ENCODE measurements at regions not wholly inside any gene's neighbourhood (a gene's known extent, or its start where the extent isn't known, plus 50 kb on each side); places are given as distances from the start of the nearest gene placed in this dataset.

GRCh38 chr2:9156483-9156882, 50.1 kb upstream of the ASAP2 start:
- no peak for DNase-seq (ENCODE audit: low read depth)

- no peak for DNase-seq (ENCODE audit: low read depth)
These were observed 52.6 kb upstream of the ASAP2 start for GRCh38 chr2:9154061-9154460.

- DNase-seq (ENCODE audit: low read depth) = no peak
These were observed 53.0 kb upstream of the ASAP2 start for GRCh38 chr2:9153643-9153980.

GRCh38 chr2:9152975-9153642, 53.5 kb upstream of the ASAP2 start:
- no peak for DNase-seq (ENCODE audit: low read depth)

GRCh38 chr2:9150906-9151305, 55.7 kb upstream of the ASAP2 start:
- DNase-seq (ENCODE audit: low read depth) = no peak

- DNase-seq (ENCODE audit: low read depth) = no peak
These were observed 56.1 kb upstream of the ASAP2 start for GRCh38 chr2:9150568-9150900.

GRCh38 chr2:9149726-9150567, 56.7 kb upstream of the ASAP2 start:
- no peak for DNase-seq (ENCODE audit: low read depth)

- no peak for DNase-seq (ENCODE audit: low read depth)
These were observed 57.3 kb upstream of the ASAP2 start for GRCh38 chr2:9149388-9149660.

- no peak for DNase-seq (ENCODE audit: low read depth)
These were observed 60.0 kb upstream of the ASAP2 start for GRCh38 chr2:9146646-9147045.

GRCh38 chr2:9145752-9146430, 60.7 kb upstream of the ASAP2 start:
- DNase-seq (ENCODE audit: low read depth) = no peak

- no peak for DNase-seq (ENCODE audit: low read depth)
These were observed 61.4 kb upstream of the ASAP2 start for GRCh38 chr2:9145109-9145751.

- DNase-seq (ENCODE audit: low read depth) = no peak
These were observed 62.0 kb upstream of the ASAP2 start for GRCh38 chr2:9144617-9145016.

GRCh38 chr2:9144046-9144445, 62.6 kb upstream of the ASAP2 start:
- no peak for DNase-seq (ENCODE audit: low read depth)

- no peak for DNase-seq (ENCODE audit: low read depth)
These were observed 63.3 kb upstream of the ASAP2 start for GRCh38 chr2:9143264-9143815.

- peak; percentile 69 for DNase-seq (ENCODE audit: low read depth)
These were observed 63.9 kb upstream of the ASAP2 start for GRCh38 chr2:9142551-9143263.

GRCh38 chr2:9141706-9142460, 64.7 kb upstream of the ASAP2 start:
- DNase-seq (ENCODE audit: low read depth) = no peak

- DNase-seq (ENCODE audit: low read depth) = no peak
These were observed 65.4 kb upstream of the ASAP2 start for GRCh38 chr2:9141091-9141667.

- DNase-seq (ENCODE audit: low read depth) = no peak
These were observed 66.0 kb upstream of the ASAP2 start for GRCh38 chr2:9140645-9141044.

- peak; percentile 39 for DNase-seq (ENCODE audit: low read depth)
These were observed 66.8 kb upstream of the ASAP2 start for GRCh38 chr2:9139491-9140443.
